Pancreas (tissue), 10 donors: ENCODE measurements at regions not wholly inside any gene's neighbourhood (a gene's known extent, or its start where the extent isn't known, plus 50 kb on each side); places are given as distances from the start of the nearest gene placed in this dataset.

Experiments
- ATAC-seq, 4 donors: fragments of 200-7000 bp; cut with Tn5 transposase; one replicate each; pipeline versions ENCODE4 v1.8.0 to v1.9.1; 2020; ENCODE audit warnings: mild to moderate bottlenecking in 4 of 4, moderate library complexity in 4 of 4
- DNase-seq, 6 donors: peaks; one replicate each; pipeline ENCODE4 v3.0.0-alpha.2; 2020
- FAIRE-seq: peaks from 2 replicates; lab custom pipeline; 2012; peaks lifted over from hg19 to GRCh38; lab: Jason Lieb, UNC
- H3K27ac ChIP-seq, 4 donors: fragments of 200-600 bp; sonication (generic); 1 replicate in 3 of 4; 2 replicates in 1 of 4; pipeline versions ENCODE4 v1.5.0 to v1.8.0; 2020
- H3K27me3 ChIP-seq, 4 donors: fragments of 200-600 bp; one replicate each; pipeline ENCODE4 v1.8.0; 2021
- H3K36me3 ChIP-seq, 3 donors: fragments of 200-600 bp; sonication (generic) in 1 of 3; one replicate each; pipeline versions ENCODE4 v1.5.0 to v1.8.0; 2020 to 2021
- H3K4me1 ChIP-seq, 3 donors: fragments of 200-600 bp; one replicate each; pipeline ENCODE4 v1.8.0; 2021
- H3K4me3 ChIP-seq, 4 donors: fragments of 200-600 bp; sonication (generic) in 2 of 4; one replicate each; pipeline versions ENCODE4 v1.5.0 to v1.8.0; 2020 to 2021
- H3K9me3 ChIP-seq, 4 donors: fragments of 200-600 bp; one replicate each; pipeline ENCODE4 v1.8.0; 2021
- CTCF ChIP-seq, 4 donors: fragments of 200-600 bp; sonication (generic) in 3 of 4; IDR thresholded peaks; one replicate each; pipeline versions ENCODE4 v1.5.0 to v1.8.0; 2021; ENCODE audit warnings: antibody characterized with exemption in 4 of 4
- WGBS, 2 donors: extraction: QIAGEN DNeasy Blood & Tissue Kit; methylation state at CpG; one replicate each; pipeline ENCODE4 v1.1.7; 2013; 5-methylcytosine and 5-hydroxymethylcytosine counted together
- intact Hi-C, 3 donors: fragments of 100-400 bp; cut with DNase I; formaldehyde crosslinking; loops; one replicate each; pipeline versions ENCODE4 v1.11.1 to v1.14.2; 2022
- donor health status: healthy with polysubstance abuse.
- donor health status: DM: no; HTN: no; CAD: no; lungs with moderate emphysema.
- donor health status: DM: no; HTN: no; CAD: no.
- donor health status: control.
- donor health status: control.
- donor health status: Bipolar disorder and iron deficiency.
- donor health status: DM: yes; HTN: yes; CAD: no.
- donor health status: DM: no; HTN: no; CAD: no.
- donor health status: DM: no; HTN: no; CAD: no.
- donor health status: DM: yes; HTN: yes; CAD: no.

DNA sequence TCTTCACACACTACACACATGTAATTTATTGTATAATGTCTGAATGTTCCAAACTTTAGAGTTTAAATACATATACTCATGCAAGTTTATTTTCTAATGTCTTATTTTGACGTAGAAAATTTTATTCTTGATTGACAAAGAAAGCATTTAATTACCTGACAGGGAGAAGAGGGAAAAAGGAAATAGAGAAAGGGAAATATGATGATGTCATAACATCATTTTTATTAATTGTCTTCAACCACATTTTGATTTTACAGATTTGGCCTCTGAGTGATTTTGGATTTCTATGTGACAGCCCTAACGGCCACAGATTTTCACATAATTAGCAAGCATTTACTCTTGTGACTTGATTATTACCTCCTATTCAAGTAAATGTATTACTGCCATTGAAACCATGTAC is 106.1 kb upstream of the FSTL4 start:
- FAIRE-seq (no peak), ATAC-seq (no peak), DNase-seq (no peak)
- 54 to 84% methylated on average over 2 of the region's 2 CpGs for WGBS, 2 donors
- no peaks in the 10 kb centered on the region for H3K27me3 ChIP-seq
- H3K4me1 ChIP-seq, result no peaks in the 10 kb centered on the region
- no peaks in the 10 kb centered on the region for H3K9me3 ChIP-seq
- TF ChIP-seq CTCF (IDR thresholded peaks at IDR 0.05), result no peak
- intact Hi-C loops, result no loop called here
- no peak overlapping the region for H3K4me3 ChIP-seq
- H3K27ac ChIP-seq, result no peak overlapping the region
- H3K36me3 ChIP-seq, result no peaks in the 10 kb centered on the region

DNA sequence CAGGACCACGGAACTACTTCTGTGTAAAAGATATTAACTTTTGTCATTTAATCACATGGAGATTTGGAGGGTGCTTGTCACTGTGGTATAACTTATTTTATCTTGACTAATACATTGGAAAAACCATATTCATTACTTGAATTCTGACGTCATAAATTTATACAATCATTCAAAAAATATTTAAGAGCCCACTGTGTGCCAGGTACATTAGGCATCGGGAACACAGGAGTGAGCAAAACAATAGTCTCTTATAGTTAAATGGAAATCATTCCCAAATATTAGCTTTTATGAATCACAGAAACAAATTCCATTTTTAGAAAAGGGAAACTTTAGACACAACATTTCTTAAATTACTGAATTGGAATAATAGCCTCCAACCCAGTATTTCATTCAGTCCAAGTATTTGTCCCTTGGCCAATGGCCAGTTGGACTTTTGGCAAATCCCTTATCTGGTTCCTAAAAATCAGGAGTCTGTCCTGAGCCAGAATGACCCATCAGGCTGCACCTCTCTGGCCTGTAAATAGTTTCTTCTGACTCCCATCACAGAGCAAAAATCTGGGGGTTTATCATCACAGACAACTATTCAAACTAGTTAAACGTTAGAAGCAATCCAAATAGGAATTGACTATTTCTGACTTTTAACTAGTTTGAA is 104.3 kb upstream of the FSTL4 start:
- TF ChIP-seq CTCF (IDR thresholded peaks at IDR 0.05), result no peak
- H3K27me3 ChIP-seq, result no peaks in the 10 kb centered on the region
- H3K27ac ChIP-seq, result no peak overlapping the region
- no peak overlapping the region for H3K4me3 ChIP-seq
- H3K4me1 ChIP-seq, result no peaks in the 10 kb centered on the region
- H3K9me3 ChIP-seq, result no peaks in the 10 kb centered on the region
- FAIRE-seq, result no peak
- ATAC-seq, result no peak
- no peak for DNase-seq
- intact Hi-C loops, result no loop called here
- H3K36me3 ChIP-seq, result no peaks in the 10 kb centered on the region
- WGBS, 2 donors, result 54 to 66% methylated on average over 4 of the region's 4 CpGs

GRCh38 chr5:133715616-133716015 is 103.3 kb upstream of the FSTL4 start:
- no peak overlapping the region for H3K4me3 ChIP-seq
- no peaks in the 10 kb centered on the region for H3K27me3 ChIP-seq
- DNase-seq (no peak), ATAC-seq (no peak), FAIRE-seq (no peak)
- H3K36me3 ChIP-seq, result no peaks in the 10 kb centered on the region
- no peaks in the 10 kb centered on the region for H3K4me1 ChIP-seq
- intact Hi-C loops, result no loop called here
- H3K27ac ChIP-seq, result no peak overlapping the region
- H3K9me3 ChIP-seq, result no peaks in the 10 kb centered on the region
- 70 to 83% methylated on average over 5 of the region's 5 CpGs for WGBS, 2 donors
- TF ChIP-seq CTCF (IDR thresholded peaks at IDR 0.05), result no peak

- H3K36me3 ChIP-seq, result no peaks in the 10 kb centered on the region
- TF ChIP-seq CTCF (IDR thresholded peaks at IDR 0.05), result no peak
- no peak overlapping the region for H3K27ac ChIP-seq
- H3K4me1 ChIP-seq, result no peaks in the 10 kb centered on the region
- no peaks in the 10 kb centered on the region for H3K9me3 ChIP-seq
- intact Hi-C loops, result no loop called here
- H3K27me3 ChIP-seq, result no peaks in the 10 kb centered on the region
- ATAC-seq (no peak), DNase-seq (no peak), FAIRE-seq (no peak)
- H3K4me3 ChIP-seq, result no peak overlapping the region
Observed at GRCh38 chr5:133715216-133715615, 102.9 kb upstream of the FSTL4 start.

DNA sequence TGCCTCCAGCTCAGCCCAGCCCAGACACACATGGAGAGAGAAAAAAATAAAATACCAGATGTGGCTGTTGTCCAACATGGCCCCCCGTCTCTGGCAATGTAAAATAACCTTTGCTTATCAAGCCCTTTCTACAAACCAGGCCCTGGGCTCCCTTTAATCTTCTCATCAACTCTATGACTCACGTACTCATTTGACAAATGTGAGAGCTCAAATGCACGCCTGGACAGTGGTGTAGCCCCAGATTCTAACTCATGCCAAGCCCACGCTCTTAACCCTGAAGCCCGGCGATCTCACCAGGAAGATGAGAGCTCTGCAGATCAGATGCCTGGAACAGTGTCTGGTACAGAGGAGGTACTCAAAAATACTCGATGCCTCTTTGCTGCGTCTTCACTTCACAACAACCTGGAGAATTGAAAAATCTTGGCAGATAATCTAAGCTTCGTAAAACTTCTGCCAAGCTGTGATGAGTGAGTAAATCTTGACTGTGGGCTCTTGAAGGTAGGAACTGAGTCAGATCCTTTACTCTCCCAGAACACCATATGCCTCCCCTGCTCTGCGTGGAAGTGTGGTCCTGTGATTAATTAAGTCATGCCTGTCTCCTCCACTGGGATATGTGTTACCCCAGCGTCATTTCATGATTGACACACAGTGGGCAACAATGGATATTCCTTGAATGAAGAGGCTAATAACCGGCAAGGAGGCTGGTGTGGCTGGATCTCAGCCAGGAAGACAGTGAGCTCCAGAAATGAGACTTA is 102.0 kb upstream of the FSTL4 start:
- FAIRE-seq (no peak), ATAC-seq (no peak), DNase-seq (no peak)
- intact Hi-C loops, result no loop called here
- Histone ChIP-seq H3K27me3 (no peaks in the 10 kb centered on the region), H3K9me3 (no peaks in the 10 kb centered on the region), H3K36me3 (no peaks in the 10 kb centered on the region), H3K4me1 (no peaks in the 10 kb centered on the region), H3K27ac (no peak overlapping the region), H3K4me3 (no peak overlapping the region)
- 64 to 70% methylated on average over 12 of the region's 12 CpGs for WGBS, 2 donors
- no peak for TF ChIP-seq CTCF (IDR thresholded peaks at IDR 0.05)
